ENCODE measurements at regions not wholly inside any gene's neighbourhood (a gene's known extent, or its start where the extent isn't known, plus 50 kb on each side); places are given as distances from the start of the nearest gene placed in this dataset.

DNA sequence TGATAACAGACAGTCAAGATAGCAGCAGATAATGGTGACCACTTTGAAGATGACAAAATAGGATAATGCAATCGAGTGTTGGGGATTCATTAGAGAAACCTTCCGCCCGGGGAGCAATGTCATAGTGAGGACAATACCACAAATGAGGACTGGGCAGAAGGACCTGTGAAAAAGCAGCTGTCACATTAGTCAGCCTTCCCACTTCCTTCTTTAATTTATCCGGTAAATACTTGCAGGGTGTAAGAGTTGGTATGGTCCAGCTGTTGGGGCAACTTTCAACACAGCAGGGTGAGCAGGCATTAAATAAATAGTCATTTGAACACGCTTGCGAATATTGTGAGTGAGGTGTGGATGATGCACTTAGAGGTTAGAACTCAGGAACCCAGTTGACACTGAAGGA is 132.5 kb upstream of the KIRREL3 start:
- Histone ChIP-seq H3K9me3 (no peaks in the 10 kb centered on the region), H3K27ac (no peak overlapping the region), H3K4me1 (no peaks in the 10 kb centered on the region), H3K36me3 (no peaks in the 10 kb centered on the region), H3K27me3 (no peaks in the 10 kb centered on the region), H3K4me3 (no peak overlapping the region)
- DNase-seq, result no peak
- intact Hi-C loops (cut with DNase I), result no loop called here
- TF ChIP-seq, protein P1, sequence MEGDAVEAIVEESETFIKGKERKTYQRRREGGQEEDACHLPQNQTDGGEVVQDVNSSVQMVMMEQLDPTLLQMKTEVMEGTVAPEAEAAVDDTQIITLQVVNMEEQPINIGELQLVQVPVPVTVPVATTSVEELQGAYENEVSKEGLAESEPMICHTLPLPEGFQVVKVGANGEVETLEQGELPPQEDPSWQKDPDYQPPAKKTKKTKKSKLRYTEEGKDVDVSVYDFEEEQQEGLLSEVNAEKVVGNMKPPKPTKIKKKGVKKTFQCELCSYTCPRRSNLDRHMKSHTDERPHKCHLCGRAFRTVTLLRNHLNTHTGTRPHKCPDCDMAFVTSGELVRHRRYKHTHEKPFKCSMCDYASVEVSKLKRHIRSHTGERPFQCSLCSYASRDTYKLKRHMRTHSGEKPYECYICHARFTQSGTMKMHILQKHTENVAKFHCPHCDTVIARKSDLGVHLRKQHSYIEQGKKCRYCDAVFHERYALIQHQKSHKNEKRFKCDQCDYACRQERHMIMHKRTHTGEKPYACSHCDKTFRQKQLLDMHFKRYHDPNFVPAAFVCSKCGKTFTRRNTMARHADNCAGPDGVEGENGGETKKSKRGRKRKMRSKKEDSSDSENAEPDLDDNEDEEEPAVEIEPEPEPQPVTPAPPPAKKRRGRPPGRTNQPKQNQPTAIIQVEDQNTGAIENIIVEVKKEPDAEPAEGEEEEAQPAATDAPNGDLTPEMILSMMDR (IDR thresholded peaks at IDR 0.05), result no peak
- ATAC-seq, result no peak

DNA sequence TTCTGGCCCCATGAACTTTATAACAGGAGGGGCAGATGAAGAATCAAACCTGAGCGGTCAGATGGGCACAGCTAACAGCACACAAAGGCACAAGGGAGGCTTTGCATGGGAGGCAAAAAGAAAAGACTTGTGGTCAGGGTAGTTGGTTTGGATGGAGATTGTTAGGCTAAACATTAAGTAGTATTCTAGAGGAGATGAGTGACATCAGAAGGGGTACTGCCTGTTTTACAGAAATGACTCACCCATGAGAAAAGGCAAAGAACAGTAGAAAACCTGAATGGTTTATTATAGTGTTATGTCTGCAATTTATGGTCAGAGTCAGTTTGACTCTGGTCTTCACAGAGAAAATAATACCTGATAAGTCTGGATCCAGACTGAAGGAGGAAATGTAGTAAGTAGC is 129.8 kb upstream of the KIRREL3 start:
- H3K9me3 ChIP-seq, result no peaks in the 10 kb centered on the region
- no peak overlapping the region for H3K4me3 ChIP-seq
- no peak for ATAC-seq
- no peaks in the 10 kb centered on the region for H3K4me1 ChIP-seq
- H3K36me3 ChIP-seq, result no peaks in the 10 kb centered on the region
- DNase-seq, result no peak
- H3K27me3 ChIP-seq, result no peaks in the 10 kb centered on the region
- no peak overlapping the region for H3K27ac ChIP-seq
- TF ChIP-seq, protein P1 (IDR thresholded peaks at IDR 0.05), result no peak
- intact Hi-C loops (cut with DNase I), result no loop called here

DNA sequence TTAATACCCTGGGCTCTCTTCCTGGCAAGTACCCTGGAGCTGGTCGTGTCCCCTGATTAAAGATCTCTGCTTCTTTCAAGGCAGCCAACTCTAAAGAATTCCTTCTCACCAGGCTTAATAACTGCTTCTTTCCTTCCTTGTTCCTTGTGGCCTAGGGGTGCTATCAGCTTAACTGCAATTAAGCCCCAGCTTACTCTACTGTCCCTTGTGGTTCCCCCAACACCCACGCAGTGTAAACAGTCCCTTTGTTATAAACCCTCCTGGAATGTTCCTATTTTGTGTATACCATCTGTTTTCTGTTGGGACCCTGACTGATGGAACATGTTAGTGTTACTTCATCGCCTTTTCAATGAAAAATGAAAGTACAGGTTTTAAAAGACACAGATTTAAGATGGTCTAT is 126.4 kb upstream of the KIRREL3 start:
- H3K4me1 ChIP-seq, result no peaks in the 10 kb centered on the region
- H3K4me3 ChIP-seq, result no peak overlapping the region
- no peaks in the 10 kb centered on the region for H3K36me3 ChIP-seq
- H3K9me3 ChIP-seq, result no peaks in the 10 kb centered on the region
- H3K27me3 ChIP-seq, result no peaks in the 10 kb centered on the region
- DNase-seq (no peak), ATAC-seq (no peak)
- H3K27ac ChIP-seq, result no peak overlapping the region
- intact Hi-C loops (cut with DNase I), result no loop called here
- TF ChIP-seq, protein P1 (IDR thresholded peaks at IDR 0.05), result no peak

DNA sequence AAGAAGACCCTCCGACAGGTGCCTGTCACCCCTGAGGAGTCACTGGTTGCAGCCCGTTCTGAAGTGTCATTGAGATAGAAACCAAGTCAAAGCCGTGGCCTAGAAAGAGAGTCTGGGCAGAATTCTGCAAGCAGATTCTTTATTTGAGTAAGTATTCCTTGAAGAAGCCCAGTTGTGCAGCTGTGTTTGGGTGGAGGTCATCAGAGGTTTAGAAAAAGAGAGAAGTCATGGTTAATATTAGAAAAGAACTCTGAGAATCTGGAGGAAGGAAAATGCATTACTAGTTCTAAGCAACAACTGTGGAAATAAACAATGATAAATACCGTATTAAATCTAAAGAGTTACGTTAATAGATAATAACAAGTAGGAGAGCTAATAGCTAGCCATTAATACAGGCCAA is 118.8 kb upstream of the KIRREL3 start:
- peaks cover 4% of the 10 kb centered on the region for H3K27me3 ChIP-seq
- H3K27ac ChIP-seq, result no peak overlapping the region
- H3K9me3 ChIP-seq, result no peaks in the 10 kb centered on the region
- no peak for DNase-seq
- no peak for ATAC-seq
- intact Hi-C loops (cut with DNase I), result no loop called here
- H3K36me3 ChIP-seq, result no peaks in the 10 kb centered on the region
- H3K4me1 ChIP-seq, result no peaks in the 10 kb centered on the region
- TF ChIP-seq, protein P1 (IDR thresholded peaks at IDR 0.05), result no peak
- H3K4me3 ChIP-seq, result no peak overlapping the region

DNA sequence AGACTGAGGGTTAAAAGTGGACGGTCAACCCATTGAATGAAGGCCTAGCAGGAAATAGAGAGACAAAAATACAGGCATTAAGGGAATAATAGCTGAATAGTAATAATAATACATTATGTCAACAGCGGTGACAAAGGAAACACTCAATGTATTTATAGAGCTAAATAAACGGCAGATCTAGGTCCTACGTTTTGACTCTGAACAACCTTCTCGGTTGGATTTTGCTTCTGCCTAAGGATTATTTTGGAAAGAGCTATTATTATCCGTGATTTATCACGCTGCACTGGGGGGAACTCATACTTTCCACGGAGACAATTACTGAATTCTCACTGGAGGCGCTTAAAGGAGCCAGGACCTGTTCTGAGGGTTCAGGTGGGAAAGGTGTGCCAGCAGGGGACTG is 118.2 kb upstream of the KIRREL3 start:
- no peak for ATAC-seq
- Histone ChIP-seq H3K9me3 (no peaks in the 10 kb centered on the region), H3K27ac (no peak overlapping the region), H3K36me3 (no peaks in the 10 kb centered on the region), H3K4me1 (no peaks in the 10 kb centered on the region), H3K4me3 (no peak overlapping the region), H3K27me3 (peaks cover 4% of the 10 kb centered on the region)
- TF ChIP-seq, protein P1 (IDR thresholded peaks at IDR 0.05), result no peak
- intact Hi-C loops (cut with DNase I), result no loop called here
- no peak for DNase-seq

DNA sequence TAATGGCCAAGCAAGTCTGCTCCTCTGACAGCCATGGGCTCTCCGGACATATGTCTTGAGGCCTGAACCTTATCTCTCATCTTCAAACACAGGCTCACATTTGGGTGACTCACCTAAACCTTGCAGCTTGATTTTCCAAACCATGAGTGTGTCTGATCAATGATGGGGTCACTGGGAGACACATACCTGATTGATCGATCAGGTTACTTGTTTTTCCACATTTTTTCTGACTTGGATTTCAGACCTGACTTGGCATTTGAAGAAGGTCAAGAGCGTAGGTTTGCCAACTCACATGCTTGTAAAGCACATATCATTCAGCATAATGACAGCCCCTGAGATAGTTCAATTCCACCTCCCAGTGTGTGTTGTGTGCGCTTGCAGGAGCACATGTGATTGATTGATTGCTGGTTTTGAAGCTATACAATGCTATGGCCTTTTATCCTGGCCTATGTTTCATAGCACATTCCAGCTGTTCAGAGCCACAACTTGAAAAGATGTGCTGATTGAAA is 116.7 kb upstream of the KIRREL3 start:
- Histone ChIP-seq H3K27ac (no peak overlapping the region), H3K9me3 (no peaks in the 10 kb centered on the region), H3K36me3 (no peaks in the 10 kb centered on the region), H3K4me3 (no peak overlapping the region), H3K27me3 (peaks cover 4% of the 10 kb centered on the region), H3K4me1 (no peaks in the 10 kb centered on the region)
- TF ChIP-seq, protein P1 (IDR thresholded peaks at IDR 0.05), result no peak
- DNase-seq, result no peak
- intact Hi-C loops (cut with DNase I), result no loop called here
- no peak for ATAC-seq
